Endothelial cell of umbilical vein (primary cell): ENCODE measurements at regions not wholly inside any gene's neighbourhood (a gene's known extent, or its start where the extent isn't known, plus 50 kb on each side); places are given as distances from the start of the nearest gene placed in this dataset.

ENCODE experiments used
- BruUV-seq: library from RNA; stranded (reverse); fragments of 400-500 nt; replicated peaks from 2 replicates; lab custom pipeline; 2021; lab: Mats Ljungman, UMichigan
- CTCF ChIA-PET: fragments of 300-600, 350-600 bp; sonication (Branson Sonifier 250); formaldehyde crosslinking; loops from one replicate; lab custom pipeline; 2021; ENCODE audit warnings: antibody characterized with exemption, inconsistent platforms; lab: Charles Lee
- POLR2A ChIA-PET: fragments of 300-600, 350-600 bp; sonication (Branson Sonifier 250); formaldehyde crosslinking; loops from one replicate; lab custom pipeline; 2021; ENCODE audit warnings: antibody characterized with exemption, inconsistent platforms; lab: Charles Lee
- DNase-seq: peaks from one replicate; pipeline ENCODE4 v3.0.0-alpha.2; 2011; ENCODE audit warnings: low read depth, low spot score
- FAIRE-seq: peaks from 2 replicates; lab custom pipeline; 2011; peaks lifted over from hg19 to GRCh38; lab: Jason Lieb, UNC
- H2AFZ ChIP-seq: 2 replicates; pipeline ENCODE4 v1.6.0; 2012; ENCODE audit warnings: low read depth, low read length, control low read depth, inconsistent platforms
- H3K27ac ChIP-seq: 2 replicates; pipeline ENCODE4 v1.5.1; 2011; ENCODE audit warnings: low read depth, mild to moderate bottlenecking, control low read depth, low read length, moderate library complexity; ENCODE audit not compliant: insufficient read depth
- H3K27me3 ChIP-seq, 2 experiments: 2 replicates each; pipeline versions ENCODE4 v1.6.0 to v1.6.1; 2011; ENCODE audit warnings: low read length in 2 of 2, mixed read lengths in 1 of 2; ENCODE audit not compliant: control insufficient read depth in 2 of 2, insufficient read depth in 2 of 2
- H3K36me3 ChIP-seq, 2 experiments: 2 replicates in 1 of 2; 3 replicates in 1 of 2; pipeline ENCODE4 v1.5.1; 2011; ENCODE audit warnings: low read length in 2 of 2, mild to moderate bottlenecking in 1 of 2, moderate library complexity in 1 of 2; ENCODE audit not compliant: control insufficient read depth in 2 of 2, insufficient read depth in 2 of 2; ENCODE audit errors: extremely low read depth in 1 of 2
- H3K4me1 ChIP-seq: 3 replicates; pipeline ENCODE4 v1.5.1; 2011; ENCODE audit warnings: mild to moderate bottlenecking, low read length; ENCODE audit not compliant: control insufficient read depth, insufficient read depth; ENCODE audit errors: extremely low read depth
- H3K4me2 ChIP-seq: 2 replicates; pipeline ENCODE4 v1.6.1; 2011; ENCODE audit warnings: low read length, control low read depth, mixed read lengths; ENCODE audit not compliant: insufficient read depth
- H3K4me3 ChIP-seq, 3 experiments: fragments of 200-600 bp in 1 of 3; sonication (generic), shearing (Covaris generic) in 1 of 3; replicated peaks in 1 of 3; 2 replicates each; pipeline ENCODE4 v1.5.1; 2011 to 2016; ENCODE audit warnings: control low read depth in 3 of 3, low read length in 3 of 3, mild to moderate bottlenecking in 2 of 3, inconsistent platforms in 1 of 3, low read depth in 1 of 3, moderate library complexity in 1 of 3; ENCODE audit not compliant: insufficient read depth in 1 of 3
- H3K79me2 ChIP-seq: 2 replicates; pipeline ENCODE4 v1.6.0; 2012; ENCODE audit warnings: low read length, inconsistent platforms; ENCODE audit not compliant: control insufficient read depth, insufficient read depth
- H3K9ac ChIP-seq: replicated peaks from 2 replicates; pipeline ENCODE3; 2011; ENCODE audit warnings: low read length, control low read depth; ENCODE audit not compliant: insufficient read depth; ENCODE audit errors: extremely low read depth
- H3K9me1 ChIP-seq: replicated peaks from 3 replicates; pipeline ENCODE4 v1.6.0; 2011; ENCODE audit warnings: mild to moderate bottlenecking, low read length; ENCODE audit not compliant: control insufficient read depth, insufficient read depth; ENCODE audit errors: extremely low read depth
- H3K9me3 ChIP-seq: replicated peaks from 2 replicates; pipeline ENCODE4 v1.5.1; 2012; ENCODE audit warnings: low read length, inconsistent platforms; ENCODE audit not compliant: control insufficient read depth, insufficient read depth
- H4K20me1 ChIP-seq: replicated peaks from 2 replicates; pipeline ENCODE3; 2011; ENCODE audit warnings: mild to moderate bottlenecking, low read length; ENCODE audit not compliant: control insufficient read depth, insufficient read depth; ENCODE audit errors: extremely low read depth
- EZH2 ChIP-seq: IDR thresholded peaks from 2 replicates; pipeline ENCODE4 v1.6.1; 2012; ENCODE audit warnings: borderline replicate concordance, low read depth, mild to moderate bottlenecking, moderate library complexity, low read length, inconsistent platforms; ENCODE audit not compliant: severe bottlenecking
- FOS ChIP-seq: IDR thresholded peaks from 2 replicates; pipeline ENCODE4 v1.6.1; 2011; ENCODE audit warnings: mild to moderate bottlenecking, low read length, moderate library complexity, borderline replicate concordance; ENCODE audit not compliant: insufficient read depth
- GATA2 ChIP-seq: IDR thresholded peaks from 2 replicates; pipeline ENCODE4 v1.7.0; 2011; ENCODE audit warnings: low read depth, mild to moderate bottlenecking, moderate library complexity, mixed read lengths, low read length; ENCODE audit not compliant: insufficient read length, insufficient read depth
- JUN ChIP-seq: IDR thresholded peaks from 2 replicates; pipeline ENCODE4 v1.6.1; 2011; ENCODE audit warnings: borderline replicate concordance, low read depth; ENCODE audit not compliant: insufficient read length, insufficient read depth
- MYC ChIP-seq: IDR thresholded peaks from one replicate; pipeline ENCODE4 v1.6.1; 2011; ENCODE audit warnings: mild to moderate bottlenecking, low read depth, low read length
- POLR2A ChIP-seq: IDR thresholded peaks from 2 replicates; pipeline ENCODE4 v1.6.1; 2012; ENCODE audit warnings: low read depth, mild to moderate bottlenecking, control low read depth, low read length
- POLR2AphosphoS5 ChIP-seq: IDR thresholded peaks from 2 replicates; pipeline ENCODE4 v1.6.1; 2012; ENCODE audit warnings: low read depth, mild to moderate bottlenecking, control low read depth, low read length, moderate library complexity; ENCODE audit not compliant: insufficient read depth
- dilution Hi-C: fragments of 300-500 bp; cut with MboI; formaldehyde crosslinking; loops from one replicate; pipeline ENCODE4 v1.15.0; 2019; ENCODE audit warnings: low sequenced_read_pairs; ENCODE audit not compliant: extremely low pct_ligation_motif_present
- intact Hi-C: fragments of 100-400 bp; cut with micrococcal nuclease; formaldehyde crosslinking; loops from one replicate; pipeline ENCODE4 v1.10.0; 2022
- TF ChIP-seq, protein P1 (sequence below): IDR thresholded peaks from 2 replicates; pipeline ENCODE4 v1.6.1; 2011; ENCODE audit not compliant: insufficient read depth, insufficient read length
- TF ChIP-seq, protein P2 (sequence below), 2 donors: IDR thresholded peaks; 1 replicate in 1 of 2; 2 replicates in 1 of 2; pipeline ENCODE4 v1.5.1; 2011; ENCODE audit warnings: low read length in 2 of 2, mild to moderate bottlenecking in 2 of 2, moderate library complexity in 2 of 2, control low read depth in 1 of 2, inconsistent platforms in 1 of 2, low read depth in 1 of 2; ENCODE audit not compliant: insufficient read depth in 1 of 2; ENCODE audit errors: extremely low read depth in 1 of 2

DNA sequence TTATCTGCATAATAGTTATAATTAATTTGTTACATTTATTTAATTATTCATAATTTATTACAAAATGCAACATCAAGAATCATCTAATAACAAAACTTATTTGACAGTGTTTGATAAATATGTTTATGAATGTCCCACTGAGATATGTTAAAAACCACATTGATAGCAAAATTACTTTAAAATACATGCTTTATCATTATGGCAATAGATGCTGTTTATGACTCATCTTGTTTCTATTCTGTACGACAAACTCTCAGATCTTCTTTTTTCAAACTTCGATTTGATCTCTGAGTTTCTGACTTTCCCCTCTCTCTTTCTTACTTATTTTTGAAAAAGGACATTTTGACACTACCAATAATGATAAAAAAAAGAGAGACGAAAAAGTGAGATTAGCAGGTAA is 56.8 kb upstream of the LRRK2 start:
- Histone ChIP-seq H3K4me1 (no peaks in the 10 kb centered on the region), H3K4me2 (no peak overlapping the region), H3K36me3 (no peaks in the 10 kb centered on the region), H4K20me1 (no peaks in the 10 kb centered on the region), H3K9me1 (no peaks in the 10 kb centered on the region), H3K27me3 (no peaks in the 10 kb centered on the region), H3K4me3 (no peak overlapping the region), H3K27ac (no peak overlapping the region), H3K9me3 (no peaks in the 10 kb centered on the region), H3K9ac (no peak overlapping the region), H3K79me2 (no peaks in the 10 kb centered on the region), H2AFZ (no peak overlapping the region)
- intact Hi-C loops, result no loop called here
- dilution Hi-C loops, result no loop called here
- no peak for TF ChIP-seq GATA2
- TF ChIP-seq MYC, result no peak
- no peak for TF ChIP-seq JUN
- TF ChIP-seq POLR2A, result no peak
- TF ChIP-seq POLR2AphosphoS5, result no peak
- TF ChIP-seq FOS, result no peak
- TF ChIP-seq EZH2, result no peak
- TF ChIP-seq, protein P1, sequence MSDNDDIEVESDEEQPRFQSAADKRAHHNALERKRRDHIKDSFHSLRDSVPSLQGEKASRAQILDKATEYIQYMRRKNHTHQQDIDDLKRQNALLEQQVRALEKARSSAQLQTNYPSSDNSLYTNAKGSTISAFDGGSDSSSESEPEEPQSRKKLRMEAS, result no peak
- TF ChIP-seq, protein P2, sequence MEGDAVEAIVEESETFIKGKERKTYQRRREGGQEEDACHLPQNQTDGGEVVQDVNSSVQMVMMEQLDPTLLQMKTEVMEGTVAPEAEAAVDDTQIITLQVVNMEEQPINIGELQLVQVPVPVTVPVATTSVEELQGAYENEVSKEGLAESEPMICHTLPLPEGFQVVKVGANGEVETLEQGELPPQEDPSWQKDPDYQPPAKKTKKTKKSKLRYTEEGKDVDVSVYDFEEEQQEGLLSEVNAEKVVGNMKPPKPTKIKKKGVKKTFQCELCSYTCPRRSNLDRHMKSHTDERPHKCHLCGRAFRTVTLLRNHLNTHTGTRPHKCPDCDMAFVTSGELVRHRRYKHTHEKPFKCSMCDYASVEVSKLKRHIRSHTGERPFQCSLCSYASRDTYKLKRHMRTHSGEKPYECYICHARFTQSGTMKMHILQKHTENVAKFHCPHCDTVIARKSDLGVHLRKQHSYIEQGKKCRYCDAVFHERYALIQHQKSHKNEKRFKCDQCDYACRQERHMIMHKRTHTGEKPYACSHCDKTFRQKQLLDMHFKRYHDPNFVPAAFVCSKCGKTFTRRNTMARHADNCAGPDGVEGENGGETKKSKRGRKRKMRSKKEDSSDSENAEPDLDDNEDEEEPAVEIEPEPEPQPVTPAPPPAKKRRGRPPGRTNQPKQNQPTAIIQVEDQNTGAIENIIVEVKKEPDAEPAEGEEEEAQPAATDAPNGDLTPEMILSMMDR (IDR thresholded peaks at IDR 0.05; ENCODE audit: extremely low read depth in 1 of 2, insufficient read depth in 1 of 2, low read depth in 1 of 2, low read length in 2 of 2), result no peak
- FAIRE-seq, result no peak
- no TSS peak for BruUV-seq
- ChIA-PET CTCF (no interaction called here), POLR2A (no interaction called here)
- DNase-seq, result no peak
